Osteoblast (primary cell): ENCODE measurements at regions not wholly inside any gene's neighbourhood (a gene's known extent, or its start where the extent isn't known, plus 50 kb on each side); places are given as distances from the start of the nearest gene placed in this dataset.

Experiments
- DNase-seq: peaks from one replicate; pipeline ENCODE4 v3.0.0; 2011; ENCODE audit warnings: low spot score, mixed read lengths; ENCODE audit not compliant: insufficient read length; ENCODE audit errors: missing footprints
- H2AFZ ChIP-seq: 2 replicates; pipeline ENCODE4 v1.6.0; 2011; ENCODE audit warnings: mild to moderate bottlenecking, low read length
- H3K27ac ChIP-seq: 2 replicates; pipeline ENCODE4 v1.5.1; 2011; ENCODE audit warnings: mild to moderate bottlenecking, low read depth, low read length, moderate library complexity
- H3K27me3 ChIP-seq: 2 replicates; pipeline ENCODE4 v1.6.0; 2012; ENCODE audit warnings: mild to moderate bottlenecking, control low read depth, inconsistent platforms, low read length, moderate library complexity; ENCODE audit not compliant: insufficient read depth
- H3K36me3 ChIP-seq: 2 replicates; pipeline ENCODE4 v1.5.1; 2011; ENCODE audit warnings: mild to moderate bottlenecking, low read length, control low read depth, moderate library complexity; ENCODE audit not compliant: insufficient read depth
- H3K4me1 ChIP-seq: 2 replicates; pipeline ENCODE4 v1.5.1; 2011; ENCODE audit warnings: mild to moderate bottlenecking, low read length, control low read depth, moderate library complexity; ENCODE audit not compliant: insufficient read depth
- H3K4me2 ChIP-seq: 2 replicates; pipeline ENCODE4 v1.6.0; 2011; ENCODE audit warnings: mild to moderate bottlenecking, low read length; ENCODE audit not compliant: insufficient read depth
- H3K4me3 ChIP-seq: fragments of 200-600 bp; sonication (generic); 3 replicates; pipeline ENCODE4 v1.5.1; 2012; ENCODE audit warnings: mild to moderate bottlenecking, low read length, inconsistent platforms; ENCODE audit not compliant: insufficient read depth
- H3K79me2 ChIP-seq: 2 replicates; pipeline ENCODE4 v1.6.0; 2012; ENCODE audit warnings: mild to moderate bottlenecking, low read length, control low read depth, inconsistent platforms; ENCODE audit not compliant: insufficient read depth
- H3K9me3 ChIP-seq: 2 replicates; pipeline ENCODE4 v1.5.1; 2011; ENCODE audit warnings: low read depth, low read length, control low read depth
- H4K20me1 ChIP-seq: 2 replicates; pipeline ENCODE4 v1.6.0; 2012; ENCODE audit warnings: mild to moderate bottlenecking, low read length, control low read depth; ENCODE audit not compliant: insufficient read depth
- CTCF ChIP-seq: IDR thresholded peaks from 2 replicates; pipeline ENCODE4 v1.5.1; 2011; ENCODE audit warnings: mild to moderate bottlenecking, low read depth, low read length, moderate library complexity; ENCODE audit errors: extremely low read depth

GRCh38 chr6:93817937-93818336, 398.6 kb upstream of the EPHA7 start:
- Histone ChIP-seq H3K9me3 (no peaks in the 10 kb centered on the region), H2AFZ (no peak overlapping the region), H3K27ac (no peak overlapping the region), H3K4me2 (no peak overlapping the region), H3K4me1 (no peaks in the 10 kb centered on the region), H3K36me3 (no peaks in the 10 kb centered on the region), H3K4me3 (no peak overlapping the region), H3K79me2 (no peaks in the 10 kb centered on the region), H4K20me1 (no peaks in the 10 kb centered on the region), H3K27me3 (no peaks in the 10 kb centered on the region)
- no peak for DNase-seq
- no peak for TF ChIP-seq CTCF

GRCh38 chr6:93806409-93807270, 387.3 kb upstream of the EPHA7 start:
- Histone ChIP-seq H3K79me2 (no peaks in the 10 kb centered on the region), H2AFZ (no peak overlapping the region), H3K27me3 (no peaks in the 10 kb centered on the region), H3K27ac (no peak overlapping the region), H4K20me1 (no peaks in the 10 kb centered on the region), H3K36me3 (no peaks in the 10 kb centered on the region), H3K9me3 (no peaks in the 10 kb centered on the region), H3K4me3 (no peak overlapping the region), H3K4me2 (no peak overlapping the region), H3K4me1 (no peaks in the 10 kb centered on the region)
- no peak for DNase-seq
- no peak for TF ChIP-seq CTCF

- TF ChIP-seq CTCF, result no peak
- no peak overlapping the region for H2AFZ ChIP-seq
- no peaks in the 10 kb centered on the region for H3K79me2 ChIP-seq
- no peak overlapping the region for H3K27ac ChIP-seq
- H3K4me3 ChIP-seq, result no peak overlapping the region
- H3K4me2 ChIP-seq, result no peak overlapping the region
- no peaks in the 10 kb centered on the region for H3K27me3 ChIP-seq
- DNase-seq, result no peak
- H4K20me1 ChIP-seq, result no peaks in the 10 kb centered on the region
- no peaks in the 10 kb centered on the region for H3K36me3 ChIP-seq
- no peaks in the 10 kb centered on the region for H3K9me3 ChIP-seq
- peaks cover 6% of the 10 kb centered on the region for H3K4me1 ChIP-seq
Measured at GRCh38 chr6:93801101-93801847, 381.9 kb upstream of the EPHA7 start.

GRCh38 chr6:93799226-93799625, 379.9 kb upstream of the EPHA7 start:
- Histone ChIP-seq H3K9me3 (no peaks in the 10 kb centered on the region), H3K36me3 (no peaks in the 10 kb centered on the region), H3K4me3 (no peak overlapping the region), H3K27me3 (no peaks in the 10 kb centered on the region), H4K20me1 (no peaks in the 10 kb centered on the region), H3K79me2 (no peaks in the 10 kb centered on the region), H3K4me2 (peak overlapping the region; percentile 35), H3K27ac (no peak overlapping the region), H3K4me1 (peaks cover 6% of the 10 kb centered on the region), H2AFZ (no peak overlapping the region)
- DNase-seq, result no peak
- TF ChIP-seq CTCF, result no peak
